ENCODE measurements at regions not wholly inside any gene's neighbourhood (a gene's known extent, or its start where the extent isn't known, plus 50 kb on each side); places are given as distances from the start of the nearest gene placed in this dataset.

GRCh38 chr6:93759190-93759589, 339.8 kb upstream of the EPHA7 start:
- DNase-seq (ENCODE audit: low spot score): no peak

GRCh38 chr6:93751969-93752368, 332.6 kb upstream of the EPHA7 start:
- DNase-seq (ENCODE audit: low spot score): no peak

DNA sequence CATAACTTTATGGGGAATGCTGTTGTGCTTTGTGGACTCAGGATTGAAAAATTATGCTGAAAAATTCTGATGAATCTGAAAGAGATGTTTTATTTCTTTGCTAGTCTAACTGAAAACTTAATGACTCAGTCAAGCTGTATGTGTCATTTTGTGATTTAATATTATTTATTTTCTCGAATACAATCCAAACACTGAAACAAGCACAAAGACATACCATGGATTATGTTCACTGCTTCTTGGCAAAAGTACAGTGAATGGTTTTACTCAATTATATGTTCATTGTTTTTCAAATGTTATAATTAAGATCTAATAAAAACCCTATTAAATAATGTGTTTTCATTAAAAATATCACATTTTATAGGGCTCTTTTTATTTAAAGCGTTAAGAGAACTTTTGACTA, 330.6 kb upstream of the EPHA7 start:
- DNase-seq (ENCODE audit: low spot score): no peak

GRCh38 chr6:93749191-93749590, 329.8 kb upstream of the EPHA7 start:
- no peak for DNase-seq (ENCODE audit: low spot score)

GRCh38 chr6:93746892-93747291, 327.5 kb upstream of the EPHA7 start:
- DNase-seq (ENCODE audit: low spot score): no peak

DNA sequence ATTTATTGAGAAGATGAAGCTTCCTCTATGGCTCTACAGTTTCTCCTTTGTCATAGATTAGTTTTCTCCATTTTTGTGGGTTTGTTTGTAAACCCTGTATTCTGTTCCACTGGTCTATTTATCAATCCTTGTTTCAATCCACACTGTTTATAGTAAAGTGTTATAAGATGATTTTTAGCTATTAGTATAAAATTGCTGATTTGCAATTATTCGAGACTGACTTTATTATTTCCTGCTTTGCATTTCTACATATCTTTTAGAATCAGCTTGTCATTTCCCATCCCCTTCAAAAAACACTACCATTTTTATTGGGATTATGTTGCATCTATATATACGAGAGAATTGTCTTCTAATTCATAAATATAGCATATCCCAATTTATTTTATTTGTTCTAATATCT, 325.9 kb upstream of the EPHA7 start:
- no peak for DNase-seq (ENCODE audit: low spot score)

- no peak for DNase-seq (ENCODE audit: low spot score)
These were observed 315.7 kb upstream of the EPHA7 start for GRCh38 chr6:93735099-93735498.

DNA sequence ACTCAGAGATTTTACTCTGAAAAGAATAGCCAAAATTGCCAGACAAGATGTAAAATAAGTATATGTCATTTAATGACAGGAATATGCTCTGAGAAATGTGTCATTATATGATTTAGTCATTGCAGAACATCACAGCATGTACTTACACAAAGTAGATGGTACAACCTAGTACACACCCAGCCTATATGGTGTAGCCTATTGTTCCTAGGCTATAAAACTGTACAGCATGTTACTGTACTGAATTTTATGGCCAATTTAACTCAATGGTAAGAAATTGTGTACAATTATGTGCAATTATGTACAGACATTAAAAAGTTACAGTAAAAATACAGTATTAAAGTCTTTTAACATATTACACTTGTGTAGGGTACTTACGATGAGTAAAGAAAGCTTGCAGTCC, 311.9 kb upstream of the EPHA7 start:
- no peak for DNase-seq (ENCODE audit: low spot score)

DNA sequence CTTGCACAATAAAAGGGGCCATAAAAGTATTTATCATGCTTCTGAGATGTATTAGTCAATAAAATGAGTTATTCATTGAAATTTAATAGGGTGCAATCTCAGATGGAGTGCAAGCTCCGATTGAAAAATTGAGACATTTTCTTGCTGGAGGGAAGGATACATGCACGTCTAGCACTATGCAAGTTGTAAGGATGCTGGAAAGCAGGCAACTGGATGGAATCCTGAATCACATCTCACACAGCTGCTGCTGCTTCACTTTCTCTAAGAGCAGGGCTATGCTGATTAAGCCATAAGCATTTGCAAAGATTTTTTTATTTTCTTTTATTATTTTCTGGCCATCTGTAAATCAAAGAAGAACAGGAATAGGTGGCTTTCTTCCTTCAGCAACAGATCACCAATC, 308.8 kb upstream of the EPHA7 start:
- no peak for DNase-seq (ENCODE audit: low spot score)

- no peak for DNase-seq (ENCODE audit: low spot score)
These were observed 308.1 kb upstream of the EPHA7 start for GRCh38 chr6:93727447-93727846.

DNA sequence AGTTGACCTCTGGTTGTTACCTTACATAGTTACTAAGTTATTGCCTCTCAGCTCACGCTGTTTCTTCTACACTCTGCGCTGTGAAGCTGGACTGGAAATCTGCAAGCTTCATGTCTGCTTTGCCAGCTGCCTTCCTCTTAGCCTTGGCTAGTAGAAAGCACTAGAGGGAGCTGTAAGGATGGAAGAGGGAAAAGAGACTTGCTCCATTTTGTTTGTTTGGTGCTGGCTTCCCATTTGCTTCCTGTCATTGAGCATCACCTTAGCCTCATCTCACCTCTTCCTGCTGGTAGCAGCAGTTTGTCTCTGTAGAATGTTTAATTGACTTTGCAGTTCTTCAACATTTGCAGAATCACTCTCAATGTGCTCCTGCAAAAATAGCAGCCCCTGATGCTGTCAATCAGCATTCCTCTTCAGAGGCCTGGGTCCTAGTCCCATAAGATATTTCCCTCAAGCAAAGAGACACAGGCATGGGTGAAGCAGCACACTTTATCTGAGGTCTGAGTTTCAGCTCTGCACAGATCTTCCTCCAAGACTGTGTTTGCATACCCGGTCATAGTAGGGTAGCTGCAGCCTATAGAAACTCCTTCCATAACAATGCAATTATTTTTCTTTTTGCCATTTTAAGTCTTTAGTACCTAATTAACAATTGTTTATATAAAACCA, 302.2 kb upstream of the EPHA7 start:
- DNase-seq (ENCODE audit: low spot score): peak; percentile 14

- DNase-seq (ENCODE audit: low spot score): no peak
These were observed 294.6 kb upstream of the EPHA7 start for GRCh38 chr6:93713974-93714373.

GRCh38 chr6:93703431-93703830, 284.1 kb upstream of the EPHA7 start:
- DNase-seq (ENCODE audit: low spot score): no peak

DNA sequence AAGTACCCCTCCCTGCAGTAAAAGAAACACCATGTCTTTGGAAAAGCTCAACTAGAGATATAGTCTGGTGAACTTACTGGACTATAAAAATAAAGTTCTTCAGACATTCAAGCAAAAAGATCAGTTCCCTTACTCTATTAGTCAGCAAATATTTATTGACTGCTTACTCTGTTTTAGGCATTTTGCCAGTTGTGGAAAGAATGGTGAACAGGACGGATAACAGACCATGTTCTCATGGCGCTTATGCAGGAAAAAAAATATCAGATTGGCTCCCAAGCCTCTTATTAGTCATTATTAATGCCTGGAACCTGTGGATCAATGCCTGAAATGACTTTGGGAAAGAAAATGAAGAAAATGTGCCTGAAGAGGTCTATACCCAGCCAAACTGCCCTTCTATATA, 282.2 kb upstream of the EPHA7 start:
- no peak for DNase-seq (ENCODE audit: low spot score)

DNA sequence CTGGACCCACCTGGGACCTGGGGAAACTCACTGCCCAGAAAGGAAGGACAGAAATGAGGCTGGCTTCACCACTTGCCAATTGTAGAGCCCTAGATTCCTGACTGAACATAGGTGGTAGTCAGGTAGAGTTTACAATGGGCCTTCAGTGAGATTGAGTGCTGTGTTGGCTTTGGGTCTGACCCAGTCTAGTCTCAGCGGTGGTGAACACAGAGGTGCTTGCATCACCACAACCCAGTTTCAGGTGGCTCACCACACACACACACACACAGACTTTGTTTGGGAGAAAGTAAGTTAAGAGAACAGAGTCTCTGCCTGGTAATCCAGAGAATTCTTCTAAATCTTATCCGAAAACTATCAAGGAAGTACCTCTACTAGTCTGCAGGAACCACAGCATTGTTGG, 266.1 kb upstream of the EPHA7 start:
- no peak for DNase-seq (ENCODE audit: low spot score)

DNA sequence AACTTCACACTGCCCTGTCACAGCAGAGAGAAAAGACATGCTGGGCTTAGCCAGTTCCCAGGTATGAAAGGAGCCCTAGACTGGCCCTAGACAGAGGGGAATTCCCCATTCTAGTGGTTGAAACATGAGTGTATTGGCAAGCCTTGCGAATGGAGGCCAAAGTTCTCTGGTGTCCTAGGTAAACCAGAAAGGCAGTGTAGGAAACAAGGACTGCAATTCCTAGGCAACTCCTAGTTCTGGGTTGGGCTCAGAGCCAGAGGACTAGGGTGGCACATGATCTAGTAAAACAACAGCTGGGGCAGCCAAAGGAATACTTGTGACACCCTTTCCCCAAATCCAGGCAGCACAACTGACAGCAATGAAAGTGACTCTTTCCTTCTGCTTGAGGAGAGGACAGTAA, 265.0 kb upstream of the EPHA7 start:
- no peak for DNase-seq (ENCODE audit: low spot score)

- DNase-seq (ENCODE audit: low spot score): no peak
These were observed 260.5 kb upstream of the EPHA7 start for GRCh38 chr6:93679836-93680235.

- no peak for DNase-seq (ENCODE audit: low spot score)
These were observed 259.6 kb upstream of the EPHA7 start for GRCh38 chr6:93678841-93679454.

GRCh38 chr6:93677264-93677965, 258.1 kb upstream of the EPHA7 start:
- DNase-seq (ENCODE audit: low spot score): no peak

DNA sequence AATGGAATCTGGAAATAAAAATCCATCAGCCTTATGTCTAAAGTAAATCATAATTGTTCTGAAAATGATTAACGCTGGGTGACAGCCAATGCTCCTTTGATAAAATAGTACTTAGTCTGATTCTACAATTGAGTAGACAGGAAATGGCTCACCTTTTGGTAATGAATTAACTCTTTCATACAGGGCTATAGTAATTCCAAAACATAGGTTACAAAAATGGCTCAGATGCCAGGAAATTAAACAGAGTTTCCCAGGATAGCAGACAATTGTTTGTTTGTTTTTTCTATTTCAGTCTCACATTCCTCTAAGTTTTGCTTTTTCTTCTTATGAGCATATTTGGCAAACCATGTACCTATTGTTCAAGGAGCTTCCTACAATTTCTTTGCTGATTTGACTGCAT, 257.2 kb upstream of the EPHA7 start:
- peak; percentile 11 for DNase-seq (ENCODE audit: low spot score)

GRCh38 chr6:93675856-93676417, 256.6 kb upstream of the EPHA7 start:
- DNase-seq (ENCODE audit: low spot score): peak; percentile 3

GRCh38 chr6:93663111-93663510, 243.8 kb upstream of the EPHA7 start:
- no peak for DNase-seq (ENCODE audit: low spot score)

DNA sequence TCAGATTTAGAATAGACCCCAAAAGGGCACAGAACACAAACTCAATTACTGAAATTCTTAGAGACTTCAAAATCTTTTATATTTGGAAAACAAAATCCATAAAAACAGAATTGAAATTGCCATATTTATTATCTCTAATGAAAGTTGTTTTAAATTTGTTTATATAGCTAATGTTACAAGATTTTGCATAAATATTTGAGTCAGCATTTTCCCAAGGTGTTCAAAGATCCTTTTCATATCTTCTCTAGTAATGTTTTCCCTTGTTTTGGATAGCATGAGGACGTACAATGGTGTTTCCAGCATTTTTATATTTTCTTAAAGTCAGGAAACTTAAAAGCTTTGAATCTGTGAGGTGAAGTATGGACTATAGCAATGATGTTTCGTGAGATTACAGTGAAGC, 235.2 kb upstream of the EPHA7 start:
- no peak for DNase-seq (ENCODE audit: low spot score)

Data from COLO829 (cell line).